SK-N-SH (cell line): ENCODE measurements at regions not wholly inside any gene's neighbourhood (a gene's known extent, or its start where the extent isn't known, plus 50 kb on each side); places are given as distances from the start of the nearest gene placed in this dataset.

Experiments used
- CTCF ChIA-PET: fragments of 300-600, 350-600 bp; formaldehyde crosslinking; extraction: SDS; loops from one replicate; lab custom pipeline; 2021; lab: Yijun Ruan, JAX
- POLR2A ChIA-PET: fragments of 350-600 bp; sonication (Branson Sonifier 250); formaldehyde crosslinking; extraction: SDS; loops from one replicate; lab custom pipeline; 2020; ENCODE audit warnings: antibody characterized with exemption, inconsistent platforms; lab: Yijun Ruan, JAX
- DNase-seq: peaks from one replicate; pipeline ENCODE4 v3.0.0; 2012
- H2AFZ ChIP-seq: fragments of 200-600 bp; sonication (generic); 2 replicates; pipeline ENCODE4 v1.8.1; 2016; ENCODE audit warnings: antibody characterized with exemption, mild to moderate bottlenecking, low read depth
- H3F3A ChIP-seq: fragments of 200-600 bp; sonication (generic); replicated peaks from 2 replicates; pipeline ENCODE3; 2016; ENCODE audit warnings: antibody characterized with exemption, mild to moderate bottlenecking; ENCODE audit not compliant: insufficient read depth
- H3K27ac ChIP-seq, 2 experiments: fragments of 200-500 bp in 1 of 2; fragments of 200-600 bp in 1 of 2; sonication (Bioruptor generic) in 1 of 2; sonication (generic), shearing (Covaris generic) in 1 of 2; 2 replicates each; pipeline versions ENCODE4 v1.5.1 to v1.6.1; 2014 to 2016; ENCODE audit warnings: low read depth in 2 of 2, inconsistent platforms in 1 of 2, low read length in 1 of 2, mild to moderate bottlenecking in 1 of 2, mixed read lengths in 1 of 2
- H3K27me3 ChIP-seq: fragments of 200-600 bp; sonication (generic), shearing (Covaris generic); 2 replicates; pipeline ENCODE4 v1.6.1; 2016; ENCODE audit warnings: mixed run types; ENCODE audit not compliant: insufficient read depth
- H3K36me3 ChIP-seq, 2 experiments: fragments of 200-500 bp in 1 of 2; fragments of 200-600 bp in 1 of 2; sonication (Bioruptor generic) in 1 of 2; sonication (generic) in 1 of 2; replicated peaks in 1 of 2; 2 replicates each; pipeline versions ENCODE3 to v1.5.1; 2014 to 2016; ENCODE audit warnings: low read length in 1 of 2, mild to moderate bottlenecking in 1 of 2; ENCODE audit not compliant: insufficient read depth in 2 of 2, control insufficient read depth in 1 of 2
- H3K4me1 ChIP-seq, 2 experiments: fragments of 200-500 bp in 1 of 2; fragments of 200-600 bp in 1 of 2; sonication (Bioruptor generic) in 1 of 2; sonication (generic), shearing (Covaris generic) in 1 of 2; 2 replicates each; pipeline versions ENCODE4 v1.5.1 to v1.6.1; 2014 to 2016; ENCODE audit warnings: low read depth in 1 of 2, low read length in 1 of 2, mixed run types in 1 of 2; ENCODE audit not compliant: insufficient read depth in 2 of 2, control insufficient read depth in 1 of 2
- H3K4me2 ChIP-seq: fragments of 200-600 bp; sonication (generic), shearing (Covaris generic); 2 replicates; pipeline ENCODE4 v1.6.1; 2017; ENCODE audit warnings: mixed run types
- H3K4me3 ChIP-seq, 2 experiments: fragments of 200-500 bp in 1 of 2; fragments of 200-600 bp in 1 of 2; sonication (Bioruptor generic) in 1 of 2; sonication (generic), shearing (Covaris generic) in 1 of 2; 2 replicates each; pipeline versions ENCODE4 v1.5.1 to v1.8.1; 2014 to 2016; ENCODE audit warnings: low read depth in 2 of 2, inconsistent platforms in 1 of 2, low read length in 1 of 2, mild to moderate bottlenecking in 1 of 2, mixed read lengths in 1 of 2, moderate library complexity in 1 of 2
- H3K79me2 ChIP-seq: fragments of 200-600 bp; sonication (generic); 2 replicates; pipeline ENCODE4 v1.8.1; 2017; ENCODE audit warnings: mild to moderate bottlenecking; ENCODE audit not compliant: insufficient read depth
- H3K9ac ChIP-seq: fragments of 200-600 bp; sonication (generic); 2 replicates; pipeline ENCODE4 v1.6.1; 2017; ENCODE audit warnings: mixed run types
- H3K9me2 ChIP-seq: fragments of 200-600 bp; sonication (generic); 2 replicates; pipeline ENCODE4 v1.6.1; 2017; ENCODE audit warnings: mixed run types
- H3K9me3 ChIP-seq: fragments of 200-600 bp; sonication (generic); 2 replicates; pipeline ENCODE4 v1.6.1; 2017; ENCODE audit warnings: mixed run types, mild to moderate bottlenecking, moderate library complexity
- H4K20me1 ChIP-seq: fragments of 200-600 bp; sonication (generic); 2 replicates; pipeline ENCODE4 v1.6.1; 2017; ENCODE audit warnings: mild to moderate bottlenecking, mixed run types; ENCODE audit not compliant: insufficient read depth
- CHD2 ChIP-seq: fragments of 150-350 bp; IDR thresholded peaks from 2 replicates; pipeline ENCODE4 v1.6.1; 2018; ENCODE audit warnings: low read length; ENCODE audit not compliant: partially characterized antibody
- ELF1 ChIP-seq: IDR thresholded peaks from 2 replicates; pipeline ENCODE4 v1.4.0; 2012
- FOSL2 ChIP-seq: IDR thresholded peaks from 2 replicates; pipeline ENCODE4 v1.4.0; 2012; ENCODE audit warnings: low read depth, mild to moderate bottlenecking, moderate library complexity, borderline replicate concordance
- FOXJ3 ChIP-seq: sonication (generic); formaldehyde crosslinking; IDR thresholded peaks from 2 replicates; pipeline ENCODE4 v1.5.1; 2020; ENCODE audit warnings: mild to moderate bottlenecking, missing genetic modification reagents
- FOXM1 ChIP-seq: IDR thresholded peaks from 2 replicates; pipeline ENCODE4 v1.4.0; 2012; ENCODE audit warnings: low read depth, mild to moderate bottlenecking
- GATA2 ChIP-seq: sonication (generic); formaldehyde crosslinking; IDR thresholded peaks from 2 replicates; pipeline ENCODE4 v1.5.0; 2020; ENCODE audit warnings: mild to moderate bottlenecking, missing genetic modification reagents
- JUND ChIP-seq: IDR thresholded peaks from 2 replicates; pipeline ENCODE4 v1.4.0; 2012
- MXI1 ChIP-seq: IDR thresholded peaks from 2 replicates; pipeline ENCODE4 v1.6.1; 2012; ENCODE audit warnings: mild to moderate bottlenecking, low read depth, low read length, improper control_type of control experiment
- NFIC ChIP-seq: IDR thresholded peaks from 2 replicates; pipeline ENCODE4 v1.4.0; 2012; ENCODE audit warnings: borderline replicate concordance
- NRF1 ChIP-seq: IDR thresholded peaks from 2 replicates; pipeline ENCODE4 v1.6.1; 2012; ENCODE audit warnings: low read depth, mild to moderate bottlenecking, low read length
- POLR2AphosphoS5 ChIP-seq: IDR thresholded peaks from 2 replicates; pipeline ENCODE4 v1.6.1; 2012; ENCODE audit warnings: low read depth, low read length
- RAD21 ChIP-seq: IDR thresholded peaks from 2 replicates; pipeline ENCODE4 v1.6.1; 2012; ENCODE audit warnings: mild to moderate bottlenecking, low read length
- RFX5 ChIP-seq: IDR thresholded peaks from 2 replicates; pipeline ENCODE4 v1.6.1; 2012; ENCODE audit warnings: mild to moderate bottlenecking, improper control_type of control experiment, low read length
- SMC3 ChIP-seq: IDR thresholded peaks from 2 replicates; pipeline ENCODE4 v1.6.1; 2012; ENCODE audit warnings: low read depth, low read length, improper control_type of control experiment
- TAF1 ChIP-seq: IDR thresholded peaks from 2 replicates; pipeline ENCODE4 v1.6.1; 2012; ENCODE audit warnings: low read depth, mild to moderate bottlenecking, low read length, moderate library complexity, borderline replicate concordance
- TCF12 ChIP-seq: IDR thresholded peaks from 2 replicates; pipeline ENCODE4 v1.4.0; 2012
- TEAD4 ChIP-seq: IDR thresholded peaks from 2 replicates; pipeline ENCODE4 v1.4.0; 2012; ENCODE audit warnings: mild to moderate bottlenecking, borderline replicate concordance; ENCODE audit not compliant: insufficient read depth
- WGBS: methylation state at CpG from one replicate; pipeline ENCODE4 v1.1.6; 2017; ENCODE audit warnings: low lambda C conversion rate; 5-methylcytosine and 5-hydroxymethylcytosine counted together
- TF ChIP-seq, protein P1 (sequence below): fragments of 150-350 bp; IDR thresholded peaks from 2 replicates; pipeline ENCODE4 v1.6.1; 2017; ENCODE audit warnings: antibody characterized with exemption, low read length, low read depth, borderline replicate concordance
- TF ChIP-seq, protein P2 (sequence below): fragments of 150-350 bp; IDR thresholded peaks from 2 replicates; pipeline ENCODE4 v1.6.1; 2016; ENCODE audit warnings: mild to moderate bottlenecking, low read depth, low read length
- TF ChIP-seq, protein P3 (sequence below): IDR thresholded peaks from 2 replicates; pipeline ENCODE4; 2012
- TF ChIP-seq, protein P4 (sequence below): IDR thresholded peaks from 2 replicates; pipeline ENCODE4 v1.4.0; 2012; ENCODE audit warnings: low read depth, borderline replicate concordance
- TF ChIP-seq, protein P5 (sequence below): IDR thresholded peaks from 2 replicates; pipeline ENCODE4 v1.4.0; 2012; ENCODE audit warnings: low read depth

DNA sequence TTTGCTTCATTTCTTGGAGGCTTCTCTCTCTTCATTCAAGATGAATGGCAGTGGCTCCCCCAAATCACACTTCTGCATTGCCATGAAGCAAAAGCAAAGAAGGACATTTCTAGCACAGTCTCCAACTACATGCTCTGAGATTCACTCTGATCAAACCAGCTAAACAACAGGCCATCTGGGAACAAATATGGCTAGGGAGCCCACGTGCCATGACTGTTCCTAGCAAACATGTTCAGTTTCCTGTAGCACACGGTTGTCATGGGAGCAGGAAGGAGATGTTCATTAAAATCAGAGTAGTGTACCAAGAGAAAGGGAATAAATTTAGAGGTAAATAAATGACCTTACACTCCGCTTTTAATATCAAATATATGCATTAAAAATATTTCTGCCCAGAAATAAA lies 327.3 kb downstream of the GBE1 start:
- ChIA-PET CTCF (interaction anchor here (1.0 kb wide), 1 partner anchor 132 kb away, joined by 4 read pairs; no protein-coding TSS in a partner anchor), POLR2A (no interaction called here)
- no peaks in the 10 kb centered on the region for H3K9me2 ChIP-seq
- no peak overlapping the region for H3K9ac ChIP-seq
- no peaks in the 10 kb centered on the region for H3K27me3 ChIP-seq
- H3K4me3 ChIP-seq = no peak overlapping the region
- no peaks in the 10 kb centered on the region for H3K36me3 ChIP-seq
- H4K20me1 ChIP-seq = no peaks in the 10 kb centered on the region
- H3K4me2 ChIP-seq = no peak overlapping the region
- TF ChIP-seq TCF12 (no peak), RAD21 (no peak), FOXJ3 (CRISPR knock-in tag) (no peak)
- TF ChIP-seq, all 33 proteins: peak for 0
- Histone ChIP-seq H3F3A (no peaks in the 10 kb centered on the region), H3K27ac (no peak overlapping the region), H2AFZ (no peak overlapping the region), H3K9me3 (no peaks in the 10 kb centered on the region), H3K79me2 (no peaks in the 10 kb centered on the region), H3K4me1 (peaks cover 0 to 2% of the 10 kb centered on the region in 2 experiments; a peak in 1 of 4 replicates)
- DNase-seq = no peak
- WGBS = 79% methylated on average over 3 of the region's 3 CpGs

DNA sequence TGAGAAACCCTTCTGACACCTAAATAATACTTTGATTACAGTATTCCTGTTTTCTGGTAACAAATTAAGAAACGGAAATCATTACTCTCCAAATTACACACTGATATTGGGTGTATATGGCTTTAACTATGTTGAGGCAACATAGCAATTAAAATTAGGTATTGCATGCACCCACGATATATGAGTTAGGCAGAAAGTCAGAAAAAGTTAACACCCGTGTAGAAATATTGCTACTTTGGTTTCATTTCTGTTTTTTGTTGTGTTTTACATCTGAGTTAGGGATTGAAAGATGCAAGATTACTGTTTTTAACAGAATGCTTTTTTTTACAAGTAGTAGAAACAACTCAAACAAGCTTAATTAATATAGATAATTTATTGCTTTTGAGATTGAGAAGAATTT lies 327.8 kb downstream of the GBE1 start:
- no peaks in the 10 kb centered on the region for H3F3A ChIP-seq
- 82% methylated on average over 3 of the region's 3 CpGs for WGBS
- CTCF ChIA-PET = interaction anchor here (1.0 kb wide), 1 partner anchor 132 kb away, joined by 4 read pairs; no protein-coding TSS in a partner anchor
- TF ChIP-seq NFIC (no peak), SMC3 (no peak), ELF1 (no peak), FOXM1 (no peak), TAF1 (no peak), CHD2 (no peak), JUND (no peak), TCF12 (no peak), RFX5 (no peak), TEAD4 (no peak), NRF1 (no peak), MXI1 (no peak), POLR2AphosphoS5 (no peak), FOSL2 (no peak), GATA2 (no peak)
- TF ChIP-seq, protein P1, sequence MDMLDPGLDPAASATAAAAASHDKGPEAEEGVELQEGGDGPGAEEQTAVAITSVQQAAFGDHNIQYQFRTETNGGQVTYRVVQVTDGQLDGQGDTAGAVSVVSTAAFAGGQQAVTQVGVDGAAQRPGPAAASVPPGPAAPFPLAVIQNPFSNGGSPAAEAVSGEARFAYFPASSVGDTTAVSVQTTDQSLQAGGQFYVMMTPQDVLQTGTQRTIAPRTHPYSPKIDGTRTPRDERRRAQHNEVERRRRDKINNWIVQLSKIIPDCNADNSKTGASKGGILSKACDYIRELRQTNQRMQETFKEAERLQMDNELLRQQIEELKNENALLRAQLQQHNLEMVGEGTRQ = no peak
- TF ChIP-seq, protein P2, sequence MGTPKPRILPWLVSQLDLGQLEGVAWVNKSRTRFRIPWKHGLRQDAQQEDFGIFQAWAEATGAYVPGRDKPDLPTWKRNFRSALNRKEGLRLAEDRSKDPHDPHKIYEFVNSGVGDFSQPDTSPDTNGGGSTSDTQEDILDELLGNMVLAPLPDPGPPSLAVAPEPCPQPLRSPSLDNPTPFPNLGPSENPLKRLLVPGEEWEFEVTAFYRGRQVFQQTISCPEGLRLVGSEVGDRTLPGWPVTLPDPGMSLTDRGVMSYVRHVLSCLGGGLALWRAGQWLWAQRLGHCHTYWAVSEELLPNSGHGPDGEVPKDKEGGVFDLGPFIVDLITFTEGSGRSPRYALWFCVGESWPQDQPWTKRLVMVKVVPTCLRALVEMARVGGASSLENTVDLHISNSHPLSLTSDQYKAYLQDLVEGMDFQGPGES = no peak
- TF ChIP-seq, protein P3, sequence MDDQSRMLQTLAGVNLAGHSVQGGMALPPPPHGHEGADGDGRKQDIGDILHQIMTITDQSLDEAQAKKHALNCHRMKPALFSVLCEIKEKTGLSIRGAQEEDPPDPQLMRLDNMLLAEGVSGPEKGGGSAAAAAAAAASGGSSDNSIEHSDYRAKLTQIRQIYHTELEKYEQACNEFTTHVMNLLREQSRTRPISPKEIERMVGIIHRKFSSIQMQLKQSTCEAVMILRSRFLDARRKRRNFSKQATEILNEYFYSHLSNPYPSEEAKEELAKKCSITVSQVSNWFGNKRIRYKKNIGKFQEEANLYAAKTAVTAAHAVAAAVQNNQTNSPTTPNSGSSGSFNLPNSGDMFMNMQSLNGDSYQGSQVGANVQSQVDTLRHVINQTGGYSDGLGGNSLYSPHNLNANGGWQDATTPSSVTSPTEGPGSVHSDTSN = no peak
- TF ChIP-seq, protein P4, sequence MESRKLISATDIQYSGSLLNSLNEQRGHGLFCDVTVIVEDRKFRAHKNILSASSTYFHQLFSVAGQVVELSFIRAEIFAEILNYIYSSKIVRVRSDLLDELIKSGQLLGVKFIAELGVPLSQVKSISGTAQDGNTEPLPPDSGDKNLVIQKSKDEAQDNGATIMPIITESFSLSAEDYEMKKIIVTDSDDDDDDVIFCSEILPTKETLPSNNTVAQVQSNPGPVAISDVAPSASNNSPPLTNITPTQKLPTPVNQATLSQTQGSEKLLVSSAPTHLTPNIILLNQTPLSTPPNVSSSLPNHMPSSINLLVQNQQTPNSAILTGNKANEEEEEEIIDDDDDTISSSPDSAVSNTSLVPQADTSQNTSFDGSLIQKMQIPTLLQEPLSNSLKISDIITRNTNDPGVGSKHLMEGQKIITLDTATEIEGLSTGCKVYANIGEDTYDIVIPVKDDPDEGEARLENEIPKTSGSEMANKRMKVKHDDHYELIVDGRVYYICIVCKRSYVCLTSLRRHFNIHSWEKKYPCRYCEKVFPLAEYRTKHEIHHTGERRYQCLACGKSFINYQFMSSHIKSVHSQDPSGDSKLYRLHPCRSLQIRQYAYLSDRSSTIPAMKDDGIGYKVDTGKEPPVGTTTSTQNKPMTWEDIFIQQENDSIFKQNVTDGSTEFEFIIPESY = no peak
- TF ChIP-seq, protein P5, sequence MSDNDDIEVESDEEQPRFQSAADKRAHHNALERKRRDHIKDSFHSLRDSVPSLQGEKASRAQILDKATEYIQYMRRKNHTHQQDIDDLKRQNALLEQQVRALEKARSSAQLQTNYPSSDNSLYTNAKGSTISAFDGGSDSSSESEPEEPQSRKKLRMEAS = no peak
- H3K4me1 ChIP-seq = peaks cover 0 to 2% of the 10 kb centered on the region in 2 experiments; a peak in 2 of 4 replicates
- H3K36me3 ChIP-seq = no peaks in the 10 kb centered on the region
- H3K27me3 ChIP-seq = no peaks in the 10 kb centered on the region
- H3K9me2 ChIP-seq = no peaks in the 10 kb centered on the region
- no peaks in the 10 kb centered on the region for H3K79me2 ChIP-seq
- H3K4me2 ChIP-seq = no peak overlapping the region
- DNase-seq = no peak
- H4K20me1 ChIP-seq = no peaks in the 10 kb centered on the region
- POLR2A ChIA-PET = no interaction called here
- H2AFZ ChIP-seq = no peak overlapping the region
- H3K4me3 ChIP-seq = no peak overlapping the region
- H3K27ac ChIP-seq = no peak overlapping the region
- H3K9me3 ChIP-seq = no peaks in the 10 kb centered on the region
- H3K9ac ChIP-seq = no peak overlapping the region
